ENCODE measurements at regions not wholly inside any gene's neighbourhood (a gene's known extent, or its start where the extent isn't known, plus 50 kb on each side); places are given as distances from the start of the nearest gene placed in this dataset.

- no peak for ATAC-seq
- no peak for TF ChIP-seq ISL1 (CRISPR knock-in tag; IDR thresholded peaks at IDR 0.05)
- TF ChIP-seq TCF4 (CRISPR knock-in tag; IDR thresholded peaks at IDR 0.05; ENCODE audit: borderline replicate concordance), result no peak
- no peak for TF ChIP-seq SNAI2 (CRISPR knock-in tag; IDR thresholded peaks at IDR 0.05)
- no peak for TF ChIP-seq CSRNP3 (CRISPR knock-in tag; IDR thresholded peaks at IDR 0.05)
- no peak for TF ChIP-seq ZC3H10 (CRISPR knock-in tag; IDR thresholded peaks at IDR 0.05)
- TF ChIP-seq ZNF70 (CRISPR knock-in tag; IDR thresholded peaks at IDR 0.05), result no peak
- no peak for TF ChIP-seq BACH2 (CRISPR knock-in tag; IDR thresholded peaks at IDR 0.05; ENCODE audit: borderline replicate concordance)
- no peak for TF ChIP-seq PPARA (CRISPR knock-in tag; IDR thresholded peaks at IDR 0.05; ENCODE audit: borderline replicate concordance)
- TF ChIP-seq ZFP3 (CRISPR knock-in tag; IDR thresholded peaks at IDR 0.05), result no peak
- no peak for TF ChIP-seq PATZ1 (CRISPR knock-in tag; IDR thresholded peaks at IDR 0.05; ENCODE audit: borderline replicate concordance)
These were observed 828.4 kb downstream of the TLR4 start for GRCh38 chr9:118532592-118532991.

GRCh38 chr9:118533101-118533500 is 828.9 kb downstream of the TLR4 start:
- TF ChIP-seq ZFP3 (CRISPR knock-in tag; IDR thresholded peaks at IDR 0.05) (no peak), OSR1 (CRISPR knock-in tag; IDR thresholded peaks at IDR 0.05) (no peak), ZNF8 (CRISPR knock-in tag; IDR thresholded peaks at IDR 0.05) (no peak), PPARA (CRISPR knock-in tag; IDR thresholded peaks at IDR 0.05; ENCODE audit: borderline replicate concordance) (no peak), TCF4 (CRISPR knock-in tag; IDR thresholded peaks at IDR 0.05; ENCODE audit: borderline replicate concordance) (no peak), ESRRG (CRISPR knock-in tag; IDR thresholded peaks at IDR 0.05) (no peak), ZFP30 (CRISPR knock-in tag; IDR thresholded peaks at IDR 0.05) (no peak), PATZ1 (CRISPR knock-in tag; IDR thresholded peaks at IDR 0.05; ENCODE audit: borderline replicate concordance) (no peak), TSHZ2 (CRISPR knock-in tag; IDR thresholded peaks at IDR 0.05) (no peak), ZNF565 (CRISPR knock-in tag; conservative IDR thresholded peaks at IDR 0.05; ENCODE audit: low read depth) (no peak), TOX (CRISPR knock-in tag; IDR thresholded peaks at IDR 0.05; ENCODE audit: borderline replicate concordance) (no peak), ISL1 (CRISPR knock-in tag; IDR thresholded peaks at IDR 0.05) (no peak), ZC3H10 (CRISPR knock-in tag; IDR thresholded peaks at IDR 0.05) (no peak), ARNTL (CRISPR knock-in tag; IDR thresholded peaks at IDR 0.05; ENCODE audit: borderline replicate concordance, low read depth) (no peak), CREB5 (CRISPR knock-in tag; IDR thresholded peaks at IDR 0.05; ENCODE audit: low read depth) (no peak), BACH2 (CRISPR knock-in tag; IDR thresholded peaks at IDR 0.05; ENCODE audit: borderline replicate concordance) (no peak), SNAI2 (CRISPR knock-in tag; IDR thresholded peaks at IDR 0.05) (no peak), POU6F1 (CRISPR knock-in tag; IDR thresholded peaks at IDR 0.05; ENCODE audit: borderline replicate concordance, low read depth) (no peak), CSDC2 (CRISPR knock-in tag; IDR thresholded peaks at IDR 0.05) (no peak), CSRNP3 (CRISPR knock-in tag; IDR thresholded peaks at IDR 0.05) (no peak)
- no peak for ATAC-seq
